Anterior cingulate cortex (tissue), 58 donors: ENCODE measurements at regions not wholly inside any gene's neighbourhood (a gene's known extent, or its start where the extent isn't known, plus 50 kb on each side); places are given as distances from the start of the nearest gene placed in this dataset.
"Not testable (repeated sequence)": the region's sequence is repeated elsewhere in the genome, so short reads cannot be mapped to it uniquely, and the experiment has no call there.

Experiments used
- DNase-seq, 58 donors: peaks; one replicate each; lab custom pipeline; 2025; lab: John Stamatoyannopoulos, UW

GRCh38 chr1:173257805-173258204 is 50.7 kb upstream of the TNFSF4 start:
- no peak for DNase-seq

- DNase-seq: no peak
Observed at GRCh38 chr1:173258479-173259264, 51.5 kb upstream of the TNFSF4 start.

GRCh38 chr1:173260329-173260728 is 53.2 kb upstream of the TNFSF4 start:
- not testable (repeated sequence) for DNase-seq

GRCh38 chr1:173266841-173267240 is 59.7 kb upstream of the TNFSF4 start:
- no peak for DNase-seq

GRCh38 chr1:173267453-173267945 is 60.4 kb upstream of the TNFSF4 start:
- DNase-seq: no peak

GRCh38 chr1:173268261-173268660 is 61.1 kb upstream of the TNFSF4 start:
- no peak for DNase-seq

- DNase-seq: no peak
Observed at GRCh38 chr1:173268786-173269277, 61.7 kb upstream of the TNFSF4 start.

- no peak for DNase-seq
Observed at GRCh38 chr1:173269490-173270230, 62.5 kb upstream of the TNFSF4 start.

GRCh38 chr1:173270243-173270642 is 63.1 kb upstream of the TNFSF4 start:
- no peak for DNase-seq

- not testable (repeated sequence) for DNase-seq
Observed at GRCh38 chr1:173271021-173271420, 63.9 kb upstream of the TNFSF4 start.

- DNase-seq: no peak
Observed at GRCh38 chr1:173275496-173275895, 68.4 kb upstream of the TNFSF4 start.

- no peak for DNase-seq
Observed at GRCh38 chr1:173276922-173277800, 70.0 kb upstream of the TNFSF4 start.

GRCh38 chr1:173280899-173281660 is 73.9 kb upstream of the TNFSF4 start:
- DNase-seq: no peak

- no peak for DNase-seq
Observed at GRCh38 chr1:173285048-173285447, 77.9 kb upstream of the TNFSF4 start.

GRCh38 chr1:173287785-173288184 is 80.7 kb upstream of the TNFSF4 start:
- DNase-seq: no peak

- no peak for DNase-seq
Observed at GRCh38 chr1:173293756-173294155, 86.6 kb upstream of the TNFSF4 start.

- DNase-seq: no peak
Observed at GRCh38 chr1:173294843-173295242, 87.7 kb upstream of the TNFSF4 start.

- DNase-seq: no peak
Observed at GRCh38 chr1:173295391-173295790, 88.3 kb upstream of the TNFSF4 start.

GRCh38 chr1:173295995-173296394 is 88.9 kb upstream of the TNFSF4 start:
- DNase-seq: no peak
